ENCODE measurements at regions not wholly inside any gene's neighbourhood (a gene's known extent, or its start where the extent isn't known, plus 50 kb on each side); places are given as distances from the start of the nearest gene placed in this dataset.

DNA sequence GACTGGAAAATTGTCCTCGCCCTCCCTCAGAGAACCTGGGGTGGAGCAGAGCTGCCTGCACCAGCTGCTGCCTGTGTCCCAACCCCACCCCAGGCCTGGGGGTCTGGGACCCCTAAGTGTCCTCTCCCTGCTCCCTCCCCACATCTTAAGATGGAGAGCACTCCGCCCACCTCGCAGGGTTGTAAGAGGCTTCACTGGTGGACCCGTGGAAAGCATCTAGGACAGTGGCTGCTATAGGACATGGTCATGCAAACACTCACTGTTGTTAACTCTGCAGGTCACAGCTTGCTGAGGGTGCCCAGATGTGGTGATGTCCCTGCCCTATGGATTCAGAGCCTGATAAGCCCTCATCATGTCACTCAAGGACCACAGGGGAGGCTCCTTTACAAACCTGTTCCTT, 62.0 kb upstream of the ARNT2 start:
- no peak for TF ChIP-seq CEBPB (IDR thresholded peaks at IDR 0.05)
- no peak for TF ChIP-seq TCF12 (IDR thresholded peaks at IDR 0.05; ENCODE audit: low read depth)
- TF ChIP-seq EGR1 (IDR thresholded peaks at IDR 0.05) = no peak
- TF ChIP-seq TEAD4 (IDR thresholded peaks at IDR 0.05) = no peak
